OCI-LY3 (cell line): ENCODE measurements at regions not wholly inside any gene's neighbourhood (a gene's known extent, or its start where the extent isn't known, plus 50 kb on each side); places are given as distances from the start of the nearest gene placed in this dataset.

Experiments
- H2AFZ ChIP-seq: fragments of 200-600, 300-600 bp; shearing (Covaris generic); 2 replicates; pipeline ENCODE4 v1.6.0; 2014; ENCODE audit warnings: antibody characterized with exemption, low read depth, low read length
- H3K27ac ChIP-seq: fragments of 200-600, 300-600 bp; sonication (generic); 2 replicates; pipeline ENCODE4 v1.5.1; 2014; ENCODE audit warnings: mild to moderate bottlenecking, low read length, moderate library complexity, mixed read lengths
- H3K27me3 ChIP-seq: fragments of 200-600, 300-600 bp; sonication (generic); 2 replicates; pipeline ENCODE4 v1.6.1; 2014; ENCODE audit warnings: low read depth, low read length, mixed read lengths
- H3K36me3 ChIP-seq: fragments of 200-600, 300-600 bp; sonication (generic); replicated peaks from 2 replicates; pipeline ENCODE3; 2014; ENCODE audit warnings: low read depth, low read length, mixed read lengths
- H3K4me1 ChIP-seq: fragments of 300-600, 200-600 bp; sonication (generic); 2 replicates; pipeline ENCODE4 v1.6.1; 2014; ENCODE audit warnings: low read length, mixed read lengths
- H3K4me2 ChIP-seq: fragments of 200-600, 300-600 bp; sonication (generic); 2 replicates; pipeline ENCODE4 v1.6.1; 2014; ENCODE audit warnings: low read length, mixed read lengths
- H3K4me3 ChIP-seq: fragments of 300-600, 200-600 bp; sonication (generic); 2 replicates; pipeline ENCODE4 v1.5.1; 2014; ENCODE audit warnings: antibody characterized with exemption, mild to moderate bottlenecking, low read length, moderate library complexity
- H3K79me2 ChIP-seq: fragments of 300-600, 200-600 bp; shearing (Covaris generic); 2 replicates; pipeline ENCODE4 v1.6.1; 2014; ENCODE audit warnings: mild to moderate bottlenecking, low read length, mixed read lengths
- H3K9ac ChIP-seq: fragments of 300-600, 200-600 bp; shearing (Covaris generic); 2 replicates; pipeline ENCODE4 v1.6.0; 2014; ENCODE audit warnings: mild to moderate bottlenecking, low read length, moderate library complexity
- H3K9me3 ChIP-seq: fragments of 200-600, 300-600 bp; shearing (Covaris generic); 2 replicates; pipeline ENCODE4 v1.6.1; 2014; ENCODE audit warnings: low read length, mixed read lengths; ENCODE audit not compliant: insufficient read depth
- H4K20me1 ChIP-seq: fragments of 200-600, 300-600 bp; sonication (generic); 2 replicates; pipeline ENCODE4 v1.6.1; 2016; ENCODE audit warnings: low read length, mixed read lengths; ENCODE audit not compliant: insufficient read depth
- EZH2phosphoT487 ChIP-seq: fragments of 200-600 bp; shearing (Covaris generic); IDR thresholded peaks from 2 replicates; pipeline ENCODE4 v1.6.1; 2018; ENCODE audit warnings: antibody characterized with exemption, mixed run types, low read depth
- TF ChIP-seq, protein P1 (sequence below): fragments of 200-600, 300-600 bp; sonication (generic); IDR thresholded peaks from 2 replicates; pipeline ENCODE4 v1.5.1; 2014; ENCODE audit warnings: antibody characterized with exemption, low read length, low read depth

DNA sequence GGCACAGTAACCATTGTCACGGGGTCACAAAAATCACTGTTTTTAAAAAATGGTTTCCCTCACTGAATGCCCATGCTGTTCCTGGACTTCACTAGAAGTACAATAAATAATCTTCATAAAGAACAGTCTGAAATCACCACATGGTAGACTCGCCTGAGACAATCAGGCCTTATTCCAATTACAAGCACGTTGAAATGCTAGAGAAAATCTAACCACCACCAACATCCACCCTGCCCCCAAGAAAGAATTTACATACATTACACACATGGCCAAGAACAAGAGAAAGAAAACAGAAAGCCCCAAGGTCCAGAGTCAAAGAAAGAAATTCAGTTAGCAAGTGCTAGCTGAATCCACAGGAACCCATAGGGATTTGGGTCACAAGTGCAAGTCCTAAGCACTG is 107.0 kb upstream of the ERG start:
- Histone ChIP-seq H3K9me3 (no peaks in the 10 kb centered on the region), H3K9ac (no peak overlapping the region), H3K4me3 (no peak overlapping the region), H3K79me2 (no peaks in the 10 kb centered on the region), H3K27ac (no peak overlapping the region), H3K4me2 (no peak overlapping the region), H3K27me3 (0 out of 2 replicates have a peak, but pooled peaks cover 8% of the 10 kb centered on the region), H3K4me1 (no peaks in the 10 kb centered on the region), H2AFZ (no peak overlapping the region), H3K36me3 (no peaks in the 10 kb centered on the region), H4K20me1 (no peaks in the 10 kb centered on the region)
- TF ChIP-seq, protein P1, sequence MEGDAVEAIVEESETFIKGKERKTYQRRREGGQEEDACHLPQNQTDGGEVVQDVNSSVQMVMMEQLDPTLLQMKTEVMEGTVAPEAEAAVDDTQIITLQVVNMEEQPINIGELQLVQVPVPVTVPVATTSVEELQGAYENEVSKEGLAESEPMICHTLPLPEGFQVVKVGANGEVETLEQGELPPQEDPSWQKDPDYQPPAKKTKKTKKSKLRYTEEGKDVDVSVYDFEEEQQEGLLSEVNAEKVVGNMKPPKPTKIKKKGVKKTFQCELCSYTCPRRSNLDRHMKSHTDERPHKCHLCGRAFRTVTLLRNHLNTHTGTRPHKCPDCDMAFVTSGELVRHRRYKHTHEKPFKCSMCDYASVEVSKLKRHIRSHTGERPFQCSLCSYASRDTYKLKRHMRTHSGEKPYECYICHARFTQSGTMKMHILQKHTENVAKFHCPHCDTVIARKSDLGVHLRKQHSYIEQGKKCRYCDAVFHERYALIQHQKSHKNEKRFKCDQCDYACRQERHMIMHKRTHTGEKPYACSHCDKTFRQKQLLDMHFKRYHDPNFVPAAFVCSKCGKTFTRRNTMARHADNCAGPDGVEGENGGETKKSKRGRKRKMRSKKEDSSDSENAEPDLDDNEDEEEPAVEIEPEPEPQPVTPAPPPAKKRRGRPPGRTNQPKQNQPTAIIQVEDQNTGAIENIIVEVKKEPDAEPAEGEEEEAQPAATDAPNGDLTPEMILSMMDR, result no peak
- no peak for TF ChIP-seq EZH2phosphoT487

GRCh38 chr21:38609580-38609979 is 111.3 kb upstream of the ERG start:
- no peak for TF ChIP-seq EZH2phosphoT487
- TF ChIP-seq, protein P1, result no peak
- H3K4me2 ChIP-seq, result no peak overlapping the region

DNA sequence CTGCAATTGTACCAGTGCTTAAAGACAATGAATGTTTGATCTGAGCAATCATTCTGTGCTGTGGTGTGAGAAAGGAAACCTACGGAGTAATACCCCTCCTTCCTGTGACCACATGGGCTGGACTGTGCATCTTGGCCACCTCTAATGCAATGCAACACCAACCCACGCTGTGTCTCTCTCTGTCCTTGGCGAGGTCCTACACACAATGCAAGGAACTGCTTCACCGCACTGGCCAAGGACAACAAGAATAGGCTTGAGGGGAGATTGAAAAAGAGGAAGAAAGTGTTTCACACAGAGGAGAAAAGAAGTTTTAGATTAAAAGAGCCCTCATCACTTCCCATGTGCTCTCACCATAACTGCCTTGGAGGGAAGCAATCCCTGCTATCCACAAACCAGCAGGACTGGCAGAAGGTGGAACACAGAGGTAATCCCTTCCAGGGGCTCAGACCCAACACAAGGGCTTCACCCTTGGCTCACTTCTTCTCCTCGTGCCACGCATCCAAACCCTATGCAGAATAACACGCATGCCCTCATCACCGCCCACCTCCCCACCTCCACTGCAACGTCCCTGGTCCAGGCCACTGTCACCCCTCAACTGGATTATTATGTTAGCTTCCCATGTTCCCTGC is 112.5 kb upstream of the ERG start:
- H3K4me2 ChIP-seq, result no peak overlapping the region
- H4K20me1 ChIP-seq, result no peaks in the 10 kb centered on the region
- no peaks in the 10 kb centered on the region for H3K27me3 ChIP-seq
- no peak overlapping the region for H2AFZ ChIP-seq
- no peaks in the 10 kb centered on the region for H3K4me1 ChIP-seq
- no peaks in the 10 kb centered on the region for H3K36me3 ChIP-seq
- H3K9me3 ChIP-seq, result no peaks in the 10 kb centered on the region
- H3K9ac ChIP-seq, result no peak overlapping the region
- H3K4me3 ChIP-seq, result no peak overlapping the region
- TF ChIP-seq, protein P1, result no peak
- no peak for TF ChIP-seq EZH2phosphoT487
- no peaks in the 10 kb centered on the region for H3K79me2 ChIP-seq
- no peak overlapping the region for H3K27ac ChIP-seq

More at GRCh38 chr21:38609580-38609979, 111.3 kb upstream of the ERG start:
- Histone ChIP-seq H3K79me2 (no peaks in the 10 kb centered on the region), H3K9ac (no peak overlapping the region), H2AFZ (no peak overlapping the region), H3K4me3 (no peak overlapping the region), H4K20me1 (no peaks in the 10 kb centered on the region), H3K27ac (no peak overlapping the region), H3K27me3 (no peaks in the 10 kb centered on the region), H3K4me1 (no peaks in the 10 kb centered on the region), H3K9me3 (no peaks in the 10 kb centered on the region), H3K36me3 (no peaks in the 10 kb centered on the region)

- no peaks in the 10 kb centered on the region for H4K20me1 ChIP-seq
- H3K4me1 ChIP-seq, result no peaks in the 10 kb centered on the region
- no peak overlapping the region for H3K9ac ChIP-seq
- H3K4me3 ChIP-seq, result no peak overlapping the region
- H3K79me2 ChIP-seq, result no peaks in the 10 kb centered on the region
- TF ChIP-seq, protein P1, result no peak
- TF ChIP-seq EZH2phosphoT487, result no peak
- H3K36me3 ChIP-seq, result no peaks in the 10 kb centered on the region
- no peak overlapping the region for H3K27ac ChIP-seq
- no peaks in the 10 kb centered on the region for H3K9me3 ChIP-seq
- H3K4me2 ChIP-seq, result no peak overlapping the region
- no peak overlapping the region for H2AFZ ChIP-seq
- H3K27me3 ChIP-seq, result no peaks in the 10 kb centered on the region
Observed at GRCh38 chr21:38611277-38611676, 113.0 kb upstream of the ERG start.
